ENCODE measurements at regions not wholly inside any gene's neighbourhood (a gene's known extent, or its start where the extent isn't known, plus 50 kb on each side); places are given as distances from the start of the nearest gene placed in this dataset.

DNA sequence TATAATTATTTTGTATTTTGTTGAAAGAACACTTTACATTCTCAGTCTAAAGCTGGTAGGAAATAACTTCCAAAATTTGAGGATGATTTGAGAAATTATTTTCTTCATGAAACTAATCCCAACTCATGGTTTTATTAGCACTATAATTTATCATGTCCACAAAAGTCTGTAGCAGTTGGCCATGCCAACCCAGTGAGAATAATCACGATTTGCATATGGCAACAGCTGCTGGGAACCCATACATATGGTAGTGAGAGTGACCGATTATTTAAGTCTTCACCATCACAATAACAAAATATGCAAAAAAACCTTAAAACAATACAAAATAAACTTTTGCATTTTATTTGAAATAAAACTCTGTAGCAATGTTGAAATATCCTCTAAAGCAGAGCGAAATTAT is 445.9 kb upstream of the ANO3 start:
- DNase-seq (ENCODE audit: low spot score): no peak

DNA sequence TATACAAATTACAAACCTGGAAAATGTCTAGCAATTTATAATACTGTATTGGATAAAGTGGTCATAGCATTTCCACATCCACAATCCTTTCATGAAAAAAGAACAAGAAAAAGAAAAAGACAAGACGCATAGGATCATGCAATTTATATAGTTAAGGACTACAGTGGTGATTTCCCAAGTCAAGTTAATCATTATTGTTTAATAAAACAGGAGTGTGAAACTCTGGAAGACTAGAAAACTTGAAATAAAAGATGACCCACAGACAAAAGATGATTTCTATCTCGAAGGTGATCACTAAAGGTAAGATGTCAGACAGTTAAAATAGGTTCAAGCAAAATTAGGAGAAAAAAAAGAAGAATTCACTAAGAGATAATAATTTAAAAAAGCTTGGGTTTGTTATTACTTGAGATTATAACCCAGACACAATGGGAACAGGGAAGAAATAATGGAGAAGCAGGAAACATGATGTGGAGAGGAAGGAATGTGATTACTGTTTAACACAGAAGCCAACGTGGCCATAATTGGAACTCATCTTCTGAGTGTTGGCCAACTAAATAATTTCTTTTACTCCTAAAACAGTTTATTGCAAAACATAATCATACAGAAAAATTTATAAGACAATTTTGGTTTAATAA is 441.2 kb upstream of the ANO3 start:
- no peak for DNase-seq (ENCODE audit: low spot score)

GRCh38 chr11:25891960-25892359 is 440.0 kb upstream of the ANO3 start:
- DNase-seq (ENCODE audit: low spot score): no peak

GRCh38 chr11:25899617-25900160 is 432.2 kb upstream of the ANO3 start:
- no peak for DNase-seq (ENCODE audit: low spot score)

GRCh38 chr11:25900814-25901213 is 431.1 kb upstream of the ANO3 start:
- DNase-seq (ENCODE audit: low spot score): no peak

DNA sequence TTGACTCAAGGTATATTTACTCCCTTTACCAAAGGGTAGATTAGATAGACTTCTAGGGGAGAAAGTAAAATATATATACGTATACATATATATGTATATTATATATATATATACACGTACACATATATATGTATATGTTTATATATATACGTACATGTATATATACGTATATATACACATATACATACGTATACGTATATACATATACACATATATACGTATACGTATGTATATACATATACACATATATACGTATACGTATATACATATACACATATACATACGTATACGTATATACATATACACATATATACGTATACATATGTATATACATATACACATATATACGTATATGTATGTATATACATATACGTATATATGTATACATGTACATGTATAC is 430.5 kb upstream of the ANO3 start:
- no peak for DNase-seq (ENCODE audit: low spot score)

DNA sequence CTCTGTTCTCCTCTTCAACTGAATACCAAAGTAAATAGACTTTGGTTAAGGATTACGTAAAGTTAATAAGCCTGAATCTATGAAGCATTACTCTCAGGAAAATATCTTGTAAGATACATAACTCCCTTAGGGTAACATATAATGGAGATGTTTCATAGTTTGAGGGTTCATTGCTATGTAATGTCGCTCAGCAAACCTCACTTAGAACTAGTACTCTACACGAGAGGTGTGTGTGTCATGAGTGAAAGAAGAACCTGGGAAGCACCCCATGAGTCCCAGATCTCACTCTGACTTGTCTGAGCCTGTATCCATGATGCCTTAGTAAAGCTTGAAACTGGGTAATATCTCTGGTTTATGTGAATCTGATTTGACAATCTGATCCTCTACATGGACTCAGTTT is 429.5 kb upstream of the ANO3 start:
- no peak for DNase-seq (ENCODE audit: low spot score)

GRCh38 chr11:25908726-25909125 is 423.2 kb upstream of the ANO3 start:
- no peak for DNase-seq (ENCODE audit: low spot score)

- DNase-seq (ENCODE audit: low spot score): no peak
Measured at GRCh38 chr11:25910086-25910485, 421.8 kb upstream of the ANO3 start.

- DNase-seq (ENCODE audit: low spot score): no peak
Measured at GRCh38 chr11:25920356-25920755, 411.6 kb upstream of the ANO3 start.

DNA sequence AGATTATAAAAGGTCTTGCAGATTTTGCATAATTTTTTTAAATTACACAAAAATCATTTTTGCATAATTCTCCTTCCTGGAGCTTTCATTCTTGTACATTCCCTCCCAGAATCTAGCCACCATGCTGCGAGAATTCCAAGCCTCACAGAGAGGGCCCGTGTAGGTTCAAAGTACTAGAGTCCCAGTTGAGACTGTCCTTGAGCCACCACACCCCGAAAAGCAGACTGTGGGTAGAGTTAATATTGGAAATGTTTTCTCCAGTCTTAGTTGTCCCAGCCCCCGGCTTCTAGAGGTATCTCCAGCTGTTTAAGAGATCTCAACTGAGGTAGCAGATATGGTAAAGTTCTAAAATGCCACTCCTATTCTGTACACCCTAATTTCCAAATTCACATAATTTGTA is 407.3 kb upstream of the ANO3 start:
- DNase-seq (ENCODE audit: low spot score): no peak

DNA sequence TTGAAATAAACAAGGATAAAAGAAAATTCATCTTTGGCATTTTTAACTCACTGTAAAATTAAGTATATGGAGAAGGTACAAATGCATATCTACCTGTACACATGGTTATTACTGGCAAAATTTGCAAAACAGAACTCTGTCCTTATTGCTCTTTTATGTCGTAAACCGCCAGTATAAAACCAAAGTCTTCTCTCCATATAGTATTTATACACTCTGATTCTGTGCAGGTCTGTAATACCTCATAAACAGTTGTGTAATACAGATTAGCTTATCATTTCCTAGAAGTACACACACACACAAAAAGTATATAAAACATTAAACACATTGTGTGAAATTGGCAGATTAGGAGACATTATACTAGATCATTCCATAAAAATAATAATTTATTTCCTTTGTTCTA is 406.6 kb upstream of the ANO3 start:
- no peak for DNase-seq (ENCODE audit: low spot score)

GRCh38 chr11:25927411-25927953 is 404.4 kb upstream of the ANO3 start:
- DNase-seq (ENCODE audit: low spot score): no peak

- no peak for DNase-seq (ENCODE audit: low spot score)
Measured at GRCh38 chr11:25928076-25928475, 403.9 kb upstream of the ANO3 start.

DNA sequence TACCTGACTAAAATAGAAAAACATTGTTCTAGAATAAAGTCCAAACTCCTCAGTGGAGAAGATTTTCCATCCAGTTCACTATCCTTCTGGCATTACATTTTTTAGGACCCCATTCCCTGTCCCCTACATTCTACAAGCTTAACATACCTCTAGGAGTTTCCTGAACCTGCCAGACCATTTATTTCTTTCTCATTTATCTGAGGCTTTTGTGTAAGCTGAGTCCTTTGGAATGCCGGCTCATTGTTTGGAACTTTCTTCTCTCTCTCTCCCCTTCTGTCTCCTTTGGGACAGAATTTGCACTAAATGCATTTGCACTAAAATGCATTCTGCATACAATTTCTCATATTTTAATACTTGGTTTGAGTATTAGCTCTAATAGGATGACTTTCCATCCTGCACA is 393.0 kb upstream of the ANO3 start:
- DNase-seq (ENCODE audit: low spot score): no peak

DNA sequence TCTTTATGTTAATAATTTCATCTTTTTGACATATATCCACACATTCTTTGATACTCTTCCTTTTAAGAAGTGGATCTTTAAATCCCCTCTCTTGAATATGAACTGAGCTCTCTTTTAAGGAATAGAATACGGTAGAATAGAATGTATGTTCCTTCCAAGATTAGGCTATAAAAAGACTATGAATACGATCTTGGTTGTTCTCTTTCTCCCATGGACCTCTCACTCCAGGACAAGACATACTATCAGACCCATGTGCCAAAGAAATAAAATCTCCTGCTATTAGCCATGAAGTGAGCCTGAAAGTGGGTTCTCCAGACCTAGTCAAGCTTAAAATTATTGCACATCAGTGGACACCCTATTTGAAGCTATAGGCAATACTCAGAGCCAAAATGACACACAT is 392.2 kb upstream of the ANO3 start:
- DNase-seq (ENCODE audit: low spot score): no peak

DNA sequence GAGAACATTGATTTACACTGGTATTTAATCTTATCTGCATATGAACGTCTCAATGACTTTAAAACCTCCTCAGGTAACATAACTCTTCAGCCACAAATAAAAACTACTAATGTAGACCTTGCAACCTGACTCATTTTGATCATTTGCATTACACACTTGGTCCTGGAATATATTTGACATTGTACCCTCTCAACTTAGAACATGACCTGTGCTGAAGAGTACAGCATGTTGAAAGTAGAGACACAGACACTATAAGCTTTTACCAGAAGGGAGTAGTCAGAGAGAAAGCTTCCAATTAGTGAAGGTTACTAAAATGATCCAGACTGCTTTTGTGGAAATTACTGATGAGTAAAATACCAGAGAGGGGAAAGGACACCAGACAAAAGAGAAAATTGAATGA is 390.6 kb upstream of the ANO3 start:
- DNase-seq (ENCODE audit: low spot score): no peak

- DNase-seq (ENCODE audit: low spot score): no peak
Measured at GRCh38 chr11:25943031-25943430, 388.9 kb upstream of the ANO3 start.

- no peak for DNase-seq (ENCODE audit: low spot score)
Measured at GRCh38 chr11:25943777-25944661, 387.9 kb upstream of the ANO3 start.

DNA sequence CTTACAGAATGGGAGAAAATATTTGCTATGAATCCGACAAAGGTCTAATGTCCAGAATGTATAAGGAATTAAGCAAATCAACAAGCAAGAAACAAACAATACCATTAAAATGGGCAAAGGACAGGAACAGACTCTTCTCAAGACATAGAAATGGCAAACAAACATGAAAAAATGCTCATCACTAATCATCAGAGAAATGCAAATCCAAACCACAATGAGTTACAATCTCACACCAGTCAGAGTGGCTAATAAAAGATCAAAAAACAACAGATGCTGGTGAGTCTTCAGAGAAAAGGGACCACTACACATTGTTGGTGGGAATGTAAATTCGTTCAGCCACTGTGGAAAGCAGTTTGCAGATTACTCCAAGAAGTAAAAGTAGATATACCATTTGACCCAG is 382.0 kb upstream of the ANO3 start:
- DNase-seq (ENCODE audit: low spot score): no peak

GRCh38 chr11:25953006-25953405 is 378.9 kb upstream of the ANO3 start:
- DNase-seq (ENCODE audit: low spot score): no peak

DNA sequence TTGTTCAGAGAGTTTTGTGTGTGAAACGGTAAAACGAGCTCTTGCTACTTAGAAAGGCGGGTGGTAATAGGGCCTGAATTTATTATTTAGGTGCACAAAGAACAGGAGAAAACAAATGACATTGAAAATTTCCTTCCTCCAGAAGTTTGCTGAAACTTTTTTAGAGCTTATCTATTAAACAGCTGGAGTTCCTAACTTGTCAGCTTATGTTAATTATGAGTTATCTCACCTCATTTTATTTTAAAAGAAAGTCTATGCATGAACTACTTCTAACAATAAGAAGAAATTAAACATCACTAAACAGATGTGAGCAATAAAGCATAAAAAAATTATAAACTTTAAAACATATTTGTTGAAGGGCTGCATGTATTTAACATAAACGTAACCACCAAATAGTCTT is 373.9 kb upstream of the ANO3 start:
- no peak for DNase-seq (ENCODE audit: low spot score)

DNA sequence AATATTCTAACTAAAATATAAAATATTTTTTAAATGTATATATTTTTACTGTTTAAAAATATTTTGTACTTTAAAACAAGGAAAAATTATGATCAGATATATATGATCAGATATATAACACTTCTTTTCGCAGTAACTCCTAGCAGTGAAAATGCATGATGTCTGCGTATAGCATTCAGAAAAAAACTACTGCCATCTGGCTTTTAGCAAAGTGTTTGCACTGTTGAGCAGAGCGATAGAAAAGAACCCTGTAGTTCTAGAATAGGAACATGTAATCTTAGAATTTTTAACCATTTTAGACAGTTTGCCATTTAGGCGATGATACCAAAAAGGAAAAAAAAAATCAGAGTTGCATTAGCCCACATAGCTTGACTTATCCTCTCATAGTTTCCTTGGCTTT is 370.4 kb upstream of the ANO3 start:
- no peak for DNase-seq (ENCODE audit: low spot score)

Data from D341Med (cell line).